Gastroesophageal sphincter (tissue), 4 donors: ENCODE measurements at regions not wholly inside any gene's neighbourhood (a gene's known extent, or its start where the extent isn't known, plus 50 kb on each side); places are given as distances from the start of the nearest gene placed in this dataset.

Source experiments
- ATAC-seq: fragments of 150-250 bp; one replicate; pipeline ENCODE4 v1.9.1; 2016; ENCODE audit warnings: mild to moderate bottlenecking, moderate library complexity
- H3K27ac ChIP-seq, 4 donors: fragments of 200-600 bp; sonication (generic) in 3 of 4; 1 replicate in 3 of 4; 2 replicates in 1 of 4; pipeline ENCODE4 v1.5.1; 2016 to 2019
- H3K27me3 ChIP-seq: fragments of 200-600 bp; sonication (generic); one replicate; pipeline ENCODE4 v1.5.1; 2019
- H3K36me3 ChIP-seq, 2 donors: fragments of 200-600 bp; sonication (generic); one replicate each; pipeline ENCODE4 v1.5.1; 2019; ENCODE audit warnings: control low read depth in 1 of 2
- H3K4me1 ChIP-seq, 3 donors: fragments of 200-600 bp; sonication (generic); 1 replicate in 2 of 3; 2 replicates in 1 of 3; pipeline ENCODE4 v1.5.1; 2016 to 2019; ENCODE audit warnings: control low read depth in 2 of 3
- H3K4me3 ChIP-seq, 2 donors: fragments of 200-600 bp; sonication (generic); one replicate each; pipeline ENCODE4 v1.5.1; 2019; ENCODE audit warnings: mild to moderate bottlenecking in 1 of 2, moderate library complexity in 1 of 2
- H3K9me3 ChIP-seq, 3 donors: fragments of 200-600 bp; sonication (generic); one replicate each; pipeline ENCODE4 v1.5.1; 2017 to 2019; ENCODE audit warnings: control low read depth in 2 of 3
- EP300 ChIP-seq: sonication (generic); formaldehyde crosslinking; IDR thresholded peaks from one replicate; pipeline ENCODE4 v1.6.1; 2017; ENCODE audit warnings: antibody characterized with exemption, mild to moderate bottlenecking
- POLR2A ChIP-seq, 2 donors: fragments of 450-650 bp; IDR thresholded peaks; one replicate each; pipeline ENCODE4 v1.6.1; 2017; ENCODE audit warnings: antibody characterized with exemption in 2 of 2, mild to moderate bottlenecking in 2 of 2, moderate library complexity in 1 of 2
- POLR2AphosphoS5 ChIP-seq: sonication (generic); formaldehyde crosslinking; IDR thresholded peaks from one replicate; pipeline ENCODE4 v1.6.1; 2017; ENCODE audit warnings: antibody characterized with exemption
- WGBS, 2 donors: methylation state at CpG; one replicate each; pipeline ENCODE4 v1.1.5; 2018; ENCODE audit warnings: low coverage in 1 of 2; 5-methylcytosine and 5-hydroxymethylcytosine counted together
- TF ChIP-seq, protein P1 (sequence below), 4 experiments: fragments of 200-600 bp in 2 of 4; fragments of 450-650 bp in 2 of 4; sonication (generic) in 1 of 4; IDR thresholded peaks; one replicate each; pipeline ENCODE4 v1.5.1; 2017 to 2019; ENCODE audit warnings: antibody characterized with exemption in 4 of 4, mild to moderate bottlenecking in 2 of 4, moderate library complexity in 2 of 4

DNA sequence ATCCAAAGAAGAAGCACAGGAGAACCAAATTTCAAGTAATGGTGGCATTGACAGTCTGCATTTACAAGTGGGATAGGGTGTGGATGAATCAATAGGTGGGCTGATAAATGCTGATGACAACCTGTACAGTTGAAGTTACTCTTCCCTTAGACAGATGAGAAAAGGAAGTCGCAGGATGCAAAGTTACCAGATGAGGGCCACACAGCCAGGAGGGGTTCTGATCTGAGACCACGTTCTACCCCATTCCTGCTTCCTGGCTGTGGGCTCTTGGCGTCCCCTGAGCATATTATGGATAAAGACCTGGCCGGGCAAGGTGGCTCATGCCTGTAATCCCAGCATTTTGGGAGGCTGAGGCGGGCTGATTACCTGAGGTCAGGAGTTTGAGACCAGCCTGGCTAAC is 104.6 kb downstream of the EOMES start:
- Histone ChIP-seq H3K4me3 (no peak overlapping the region), H3K4me1 (no peaks in the 10 kb centered on the region), H3K36me3 (no peaks in the 10 kb centered on the region), H3K9me3 (peaks cover 0 to 13% (median 0%) of the 10 kb centered on the region in 3 donors), H3K27me3 (no peaks in the 10 kb centered on the region), H3K27ac (no peak overlapping the region)
- ATAC-seq: no peak
- TF ChIP-seq, protein P1, sequence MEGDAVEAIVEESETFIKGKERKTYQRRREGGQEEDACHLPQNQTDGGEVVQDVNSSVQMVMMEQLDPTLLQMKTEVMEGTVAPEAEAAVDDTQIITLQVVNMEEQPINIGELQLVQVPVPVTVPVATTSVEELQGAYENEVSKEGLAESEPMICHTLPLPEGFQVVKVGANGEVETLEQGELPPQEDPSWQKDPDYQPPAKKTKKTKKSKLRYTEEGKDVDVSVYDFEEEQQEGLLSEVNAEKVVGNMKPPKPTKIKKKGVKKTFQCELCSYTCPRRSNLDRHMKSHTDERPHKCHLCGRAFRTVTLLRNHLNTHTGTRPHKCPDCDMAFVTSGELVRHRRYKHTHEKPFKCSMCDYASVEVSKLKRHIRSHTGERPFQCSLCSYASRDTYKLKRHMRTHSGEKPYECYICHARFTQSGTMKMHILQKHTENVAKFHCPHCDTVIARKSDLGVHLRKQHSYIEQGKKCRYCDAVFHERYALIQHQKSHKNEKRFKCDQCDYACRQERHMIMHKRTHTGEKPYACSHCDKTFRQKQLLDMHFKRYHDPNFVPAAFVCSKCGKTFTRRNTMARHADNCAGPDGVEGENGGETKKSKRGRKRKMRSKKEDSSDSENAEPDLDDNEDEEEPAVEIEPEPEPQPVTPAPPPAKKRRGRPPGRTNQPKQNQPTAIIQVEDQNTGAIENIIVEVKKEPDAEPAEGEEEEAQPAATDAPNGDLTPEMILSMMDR (IDR thresholded peaks at IDR 0.05): no peak
- no peak for TF ChIP-seq POLR2AphosphoS5
- no peak for TF ChIP-seq POLR2A (IDR thresholded peaks at IDR 0.05)
- no peak for TF ChIP-seq EP300
- 87 to 93% methylated on average over 5 of the region's 5 CpGs for WGBS, 2 donors

DNA sequence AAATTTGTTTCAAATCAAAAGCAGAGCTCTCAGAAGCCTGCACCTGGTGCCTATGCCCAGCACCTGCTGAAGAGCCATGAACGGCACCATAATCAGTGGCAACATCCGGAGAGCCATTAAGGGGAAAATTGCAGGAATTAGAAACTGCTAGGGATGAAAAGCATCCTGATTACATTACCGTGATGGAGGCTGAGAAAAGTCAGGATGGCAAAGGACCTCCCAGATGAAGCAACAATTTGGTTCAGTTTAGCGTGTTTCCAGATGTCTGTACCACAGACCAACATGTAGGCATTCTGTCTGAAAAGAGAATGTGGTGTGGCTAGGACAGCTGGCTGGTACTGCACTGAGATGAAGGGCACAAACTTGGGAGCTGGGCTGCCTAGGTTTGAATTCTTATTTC is 106.1 kb downstream of the EOMES start:
- WGBS, 2 donors: 95 to 100% methylated on average over 3 to 4 of the region's 4 CpGs
- TF ChIP-seq POLR2A (IDR thresholded peaks at IDR 0.05): no peak
- TF ChIP-seq EP300: no peak
- no peak for TF ChIP-seq POLR2AphosphoS5
- TF ChIP-seq, protein P1 (IDR thresholded peaks at IDR 0.05): no peak
- Histone ChIP-seq H3K4me3 (no peak overlapping the region), H3K27ac (no peak overlapping the region), H3K36me3 (no peaks in the 10 kb centered on the region), H3K27me3 (no peaks in the 10 kb centered on the region), H3K9me3 (peaks cover 0 to 13% (median 0%) of the 10 kb centered on the region in 3 donors), H3K4me1 (no peaks in the 10 kb centered on the region)
- ATAC-seq: no peak

DNA sequence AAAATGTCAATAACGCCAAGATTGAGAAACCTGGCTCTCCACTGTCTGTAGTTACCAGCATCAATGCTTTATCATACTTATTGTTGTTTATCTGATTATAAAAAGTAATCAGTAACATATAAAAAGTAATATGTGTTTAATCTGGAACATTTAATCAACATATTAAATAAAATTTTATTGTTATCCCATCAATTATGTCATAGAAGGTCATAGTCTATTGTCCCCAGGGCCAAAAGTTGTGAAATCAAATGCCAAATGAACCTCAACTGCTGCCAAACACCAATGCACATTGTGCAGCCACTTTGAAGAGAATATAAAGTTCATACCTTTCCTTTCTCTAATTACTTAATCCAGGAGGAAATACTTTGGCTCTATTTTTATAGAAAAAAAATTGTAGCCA is 106.6 kb downstream of the EOMES start:
- H3K36me3 ChIP-seq: no peaks in the 10 kb centered on the region
- H3K9me3 ChIP-seq: peaks cover 0 to 13% (median 0%) of the 10 kb centered on the region in 3 donors
- 88 to 100% methylated on average over 1 of the region's 1 CpG for WGBS, 2 donors
- H3K27ac ChIP-seq: no peak overlapping the region
- H3K4me3 ChIP-seq: no peak overlapping the region
- no peaks in the 10 kb centered on the region for H3K27me3 ChIP-seq
- TF ChIP-seq, protein P1 (IDR thresholded peaks at IDR 0.05): no peak
- TF ChIP-seq POLR2A (IDR thresholded peaks at IDR 0.05) (no peak), EP300 (no peak), POLR2AphosphoS5 (no peak)
- no peaks in the 10 kb centered on the region for H3K4me1 ChIP-seq
- ATAC-seq: no peak

DNA sequence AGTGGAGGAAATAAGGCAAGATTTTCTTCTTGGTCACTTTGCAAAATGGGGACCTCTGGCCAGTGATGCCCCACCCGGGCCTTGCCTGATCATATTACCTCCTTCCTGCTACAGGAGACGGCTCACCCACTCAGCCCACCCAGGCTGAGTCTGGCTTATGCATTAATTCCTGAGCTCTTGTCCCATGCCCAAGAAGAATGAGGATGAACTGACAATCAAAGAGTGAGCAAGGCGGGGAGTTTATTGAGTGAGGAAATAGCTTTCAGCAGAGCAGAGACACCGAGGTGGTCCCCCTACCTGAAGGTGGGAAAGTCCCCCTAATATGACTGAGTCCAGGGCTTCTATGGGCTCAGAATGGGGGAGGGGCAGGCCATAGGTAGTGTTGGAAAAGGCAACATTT is 107.5 kb downstream of the EOMES start:
- no peaks in the 10 kb centered on the region for H3K27me3 ChIP-seq
- no peak overlapping the region for H3K4me3 ChIP-seq
- H3K4me1 ChIP-seq: no peaks in the 10 kb centered on the region
- peaks cover 0 to 13% (median 0%) of the 10 kb centered on the region in 3 donors for H3K9me3 ChIP-seq
- TF ChIP-seq EP300 (no peak), POLR2AphosphoS5 (no peak)
- WGBS, 2 donors: 100% methylated on average over 1 to 2 of the region's 4 CpGs
- H3K36me3 ChIP-seq: no peaks in the 10 kb centered on the region
- no peak overlapping the region for H3K27ac ChIP-seq
- ATAC-seq: no peak

DNA sequence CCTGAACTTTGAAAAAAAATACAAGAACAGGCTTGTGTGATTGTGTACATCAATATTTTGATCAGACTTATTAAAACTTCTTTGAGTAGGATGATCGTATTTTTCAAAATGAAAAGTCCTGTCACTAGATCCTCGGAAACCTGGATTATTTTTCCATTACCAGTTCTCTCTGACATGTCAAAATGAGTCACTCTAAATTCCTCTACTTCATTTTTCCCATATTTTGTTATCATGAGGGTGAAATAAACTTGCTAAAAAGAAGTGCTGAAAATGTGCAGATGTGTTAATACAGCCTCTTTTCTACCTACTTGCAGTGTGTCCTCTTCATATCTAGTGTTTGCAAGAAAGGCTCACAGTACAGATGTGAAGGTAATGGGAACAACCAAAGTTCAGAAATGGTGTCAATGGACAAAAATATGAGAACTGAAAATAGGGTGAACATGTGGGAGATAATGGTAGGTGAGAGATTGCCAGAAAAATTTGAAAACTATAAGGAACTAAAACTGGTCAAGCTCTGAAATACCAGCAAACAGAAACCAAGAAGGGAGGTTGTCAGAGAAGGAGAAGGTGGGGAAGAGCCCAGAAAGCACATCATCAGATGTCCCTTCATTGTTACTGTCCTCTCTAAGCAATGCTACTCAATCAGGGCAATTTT is 108.2 kb downstream of the EOMES start:
- no peak for TF ChIP-seq POLR2AphosphoS5
- WGBS, 2 donors: 34 to 57% methylated on average over 2 of the region's 2 CpGs
- Histone ChIP-seq H3K27me3 (no peaks in the 10 kb centered on the region), H3K9me3 (peaks cover 0 to 13% (median 0%) of the 10 kb centered on the region in 3 donors), H3K4me1 (no peaks in the 10 kb centered on the region), H3K4me3 (no peak overlapping the region), H3K27ac (no peak overlapping the region), H3K36me3 (no peaks in the 10 kb centered on the region)
- ATAC-seq: no peak

DNA sequence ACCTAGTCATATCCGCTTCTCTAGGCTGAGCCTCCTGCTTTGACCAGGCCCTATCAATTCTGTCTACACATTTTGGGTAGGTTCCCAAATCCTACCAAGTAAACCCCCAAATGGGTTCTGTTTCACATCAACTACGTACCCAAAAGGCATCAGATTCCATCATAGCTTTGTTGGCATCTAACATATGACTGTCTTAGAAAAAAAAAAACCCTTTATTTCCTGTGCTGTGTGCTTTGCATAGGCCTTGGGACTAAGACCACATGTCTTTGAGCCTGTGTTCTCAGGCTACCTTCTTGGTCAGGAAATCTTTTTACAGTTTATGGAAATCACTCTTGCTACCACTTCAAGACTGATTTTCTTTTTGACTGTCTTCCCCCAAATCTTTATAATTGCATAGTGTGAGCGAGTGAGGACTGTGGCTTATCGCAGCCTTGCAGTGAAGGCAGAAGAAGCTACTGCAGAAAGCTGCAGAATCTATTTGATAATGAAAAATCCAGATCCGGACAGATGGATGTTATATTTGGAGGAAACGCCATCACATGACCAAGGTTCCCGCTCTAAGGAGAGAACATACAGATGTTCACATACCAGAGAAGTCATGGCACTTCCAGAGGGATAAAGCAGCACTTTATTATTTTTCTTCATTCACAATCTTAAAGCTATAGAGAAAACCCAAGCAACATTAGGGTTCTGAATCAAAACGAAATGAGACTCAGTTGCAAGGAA is 111.2 kb downstream of the EOMES start:
- H3K27ac ChIP-seq: no peak overlapping the region

More for the DNA sequence above, 111.2 kb downstream of the EOMES start:
- no peaks in the 10 kb centered on the region for H3K27me3 ChIP-seq
- no peak for ATAC-seq
- WGBS, 2 donors: 53 to 67% methylated on average over 7 to 8 of the region's 8 CpGs
- no peaks in the 10 kb centered on the region for H3K36me3 ChIP-seq
- TF ChIP-seq POLR2A (IDR thresholded peaks at IDR 0.05): no peak
- no peak for TF ChIP-seq POLR2AphosphoS5
- TF ChIP-seq EP300: no peak
- TF ChIP-seq, protein P1 (IDR thresholded peaks at IDR 0.05): no peak
- H3K4me3 ChIP-seq: no peak overlapping the region
- peaks cover 0 to 13% (median 0%) of the 10 kb centered on the region in 3 donors for H3K9me3 ChIP-seq
- peaks cover 0 to 5% (median 0%) of the 10 kb centered on the region in 3 donors for H3K4me1 ChIP-seq
